ENCODE measurements at regions not wholly inside any gene's neighbourhood (a gene's known extent, or its start where the extent isn't known, plus 50 kb on each side); places are given as distances from the start of the nearest gene placed in this dataset.
"Not testable (repeated sequence)": the region's sequence is repeated elsewhere in the genome, so short reads cannot be mapped to it uniquely, and the experiment has no call there.

GRCh38 chr15:20340331-20340811 is 201.2 kb downstream of the GOLGA6L6 start:
- Histone ChIP-seq H3K4me3 (no peak overlapping the region), H3K4me1 (no peaks in the 10 kb centered on the region), H3K27ac (no peak overlapping the region), H3K36me3 (no peaks in the 10 kb centered on the region), H3K27me3 (peaks cover 0 to 6% (median 0%) of the 10 kb centered on the region in 7 donors), H3K9me3 (peaks cover 0 to 48% (median 3%) of the 10 kb centered on the region in 11 donors)
- peak in 7 of 8 donors; percentile 21 to 69 (median 43) for ATAC-seq
- intact Hi-C loops (cut with DNase I): loop anchor here in 2 of 10 donors (5.0 to 10.0 kb wide), 2 partner anchors 53 to 1904 kb away; no protein-coding TSS in a partner anchor
- 79% methylated on average over 9 of the region's 9 CpGs for WGBS, 2 donors
- no peak for TF ChIP-seq CTCF (IDR thresholded peaks at IDR 0.05)
- DNase-seq: peak; percentile 40 to 63

GRCh38 chr15:20339086-20339791 is 202.4 kb downstream of the GOLGA6L6 start:
- intact Hi-C loops (cut with DNase I); H3K36me3 ChIP-seq; H3K4me3 ChIP-seq; H3K4me1 ChIP-seq; H3K27me3 ChIP-seq; H3K27ac ChIP-seq; ATAC-seq: not testable (repeated sequence)
- WGBS, 2 donors: 66 to 70% methylated on average over 17 of the region's 17 CpGs
- peak in 1 of 2 donors; percentile 11 for DNase-seq
- peaks cover 0 to 36% (median 3%) of the 10 kb centered on the region in 11 donors for H3K9me3 ChIP-seq

- ATAC-seq; H3K27ac ChIP-seq; H3K36me3 ChIP-seq; DNase-seq; H3K4me1 ChIP-seq; H3K27me3 ChIP-seq; H3K4me3 ChIP-seq; intact Hi-C loops (cut with DNase I): not testable (repeated sequence)
- WGBS, 2 donors: 80 to 82% methylated on average over 13 of the region's 13 CpGs
- peaks cover 0 to 33% (median 3%) of the 10 kb centered on the region in 11 donors for H3K9me3 ChIP-seq
These were observed 202.9 kb downstream of the GOLGA6L6 start for GRCh38 chr15:20338671-20339070.

GRCh38 chr15:20337238-20337637 is 204.4 kb downstream of the GOLGA6L6 start:
- peaks cover 0 to 33% (median 3%) of the 10 kb centered on the region in 11 donors for H3K9me3 ChIP-seq
- 78 to 83% methylated on average over 5 of the region's 5 CpGs for WGBS, 2 donors
- H3K36me3 ChIP-seq; DNase-seq; H3K4me1 ChIP-seq; H3K4me3 ChIP-seq; H3K27ac ChIP-seq; intact Hi-C loops (cut with DNase I); ATAC-seq; H3K27me3 ChIP-seq: not testable (repeated sequence)

GRCh38 chr15:20334451-20334850 is 207.1 kb downstream of the GOLGA6L6 start:
- ATAC-seq; H3K27me3 ChIP-seq; H3K36me3 ChIP-seq; H3K27ac ChIP-seq; H3K4me3 ChIP-seq; DNase-seq; H3K4me1 ChIP-seq; intact Hi-C loops (cut with DNase I): not testable (repeated sequence)
- WGBS, 2 donors: 90% methylated on average over 6 of the region's 6 CpGs
- peaks cover 0 to 19% (median 3%) of the 10 kb centered on the region in 11 donors for H3K9me3 ChIP-seq

- H3K27ac ChIP-seq; DNase-seq; intact Hi-C loops (cut with DNase I); ATAC-seq; H3K9me3 ChIP-seq; H3K36me3 ChIP-seq; H3K27me3 ChIP-seq; H3K4me1 ChIP-seq; H3K4me3 ChIP-seq: not testable (repeated sequence)
- WGBS, 2 donors: 81% methylated on average over 3 to 4 of the region's 4 CpGs
These were observed 215.8 kb downstream of the GOLGA6L6 start for GRCh38 chr15:20325751-20326150.

GRCh38 chr15:20317132-20317531 is 224.5 kb downstream of the GOLGA6L6 start:
- H3K27me3 ChIP-seq; H3K36me3 ChIP-seq; DNase-seq; H3K27ac ChIP-seq; H3K4me3 ChIP-seq; H3K4me1 ChIP-seq; intact Hi-C loops (cut with DNase I); ATAC-seq: not testable (repeated sequence)
- WGBS, 2 donors: 37 to 48% methylated on average over 2 of the region's 2 CpGs
- peaks cover 0 to 11% (median 0%) of the 10 kb centered on the region in 11 donors for H3K9me3 ChIP-seq

GRCh38 chr15:20311014-20311680 is 230.5 kb downstream of the GOLGA6L6 start:
- H3K9me3 ChIP-seq: peaks cover 0 to 20% (median 0%) of the 10 kb centered on the region in 11 donors
- H3K36me3 ChIP-seq; H3K27ac ChIP-seq; intact Hi-C loops (cut with DNase I); H3K4me1 ChIP-seq; H3K27me3 ChIP-seq; DNase-seq; ATAC-seq; H3K4me3 ChIP-seq: not testable (repeated sequence)
- 86 to 87% methylated on average over 22 of the region's 23 CpGs for WGBS, 2 donors
